Rectal smooth muscle tissue (tissue), 1 donor: ENCODE measurements at regions not wholly inside any gene's neighbourhood (a gene's known extent, or its start where the extent isn't known, plus 50 kb on each side); places are given as distances from the start of the nearest gene placed in this dataset.
"Not testable (repeated sequence)": the region's sequence is repeated elsewhere in the genome, so short reads cannot be mapped to it uniquely, and the experiment has no call there.

ENCODE experiments used
- H3K27ac ChIP-seq: one replicate; pipeline ENCODE4 v1.7.0; 2013; ENCODE audit warnings: low read depth, low read length, inconsistent platforms
- H3K27me3 ChIP-seq: one replicate; pipeline ENCODE4 v1.7.0; 2013; ENCODE audit warnings: low read length; ENCODE audit not compliant: control insufficient read depth, insufficient read depth
- H3K36me3 ChIP-seq: one replicate; pipeline ENCODE4 v1.7.0; 2013; ENCODE audit warnings: low read length; ENCODE audit not compliant: control insufficient read depth, insufficient read depth
- H3K4me1 ChIP-seq: one replicate; pipeline ENCODE4 v1.7.0; 2013; ENCODE audit warnings: low read length; ENCODE audit not compliant: control insufficient read depth, insufficient read depth
- H3K4me3 ChIP-seq: one replicate; pipeline ENCODE4 v1.7.0; 2013; ENCODE audit warnings: low read length
- H3K9ac ChIP-seq: one replicate; pipeline ENCODE4 v1.7.0; 2013; ENCODE audit warnings: low read length

DNA sequence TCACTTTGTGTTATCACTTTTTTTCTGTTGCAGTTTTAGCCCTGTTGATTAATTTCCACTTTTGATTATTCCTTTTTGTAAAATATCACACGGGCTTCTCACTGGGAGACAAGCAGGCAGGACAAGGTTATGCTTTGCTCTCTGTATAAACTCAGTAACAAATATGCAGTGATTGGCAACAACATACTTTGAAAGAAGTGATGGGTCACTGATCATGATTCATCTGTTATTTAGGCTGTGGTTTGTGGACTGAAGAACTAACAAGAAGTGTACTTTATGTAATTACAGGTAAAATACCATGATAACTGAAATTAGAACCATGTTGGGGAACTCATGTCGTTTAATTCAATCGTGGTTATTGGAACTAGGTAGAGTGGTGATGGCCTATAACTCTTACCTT is 62.1 kb upstream of the ABI1 start:
- H3K27me3 ChIP-seq, H3K4me1 ChIP-seq, H3K27ac ChIP-seq, H3K9ac ChIP-seq, H3K4me3 ChIP-seq, H3K36me3 ChIP-seq: not testable (repeated sequence)

DNA sequence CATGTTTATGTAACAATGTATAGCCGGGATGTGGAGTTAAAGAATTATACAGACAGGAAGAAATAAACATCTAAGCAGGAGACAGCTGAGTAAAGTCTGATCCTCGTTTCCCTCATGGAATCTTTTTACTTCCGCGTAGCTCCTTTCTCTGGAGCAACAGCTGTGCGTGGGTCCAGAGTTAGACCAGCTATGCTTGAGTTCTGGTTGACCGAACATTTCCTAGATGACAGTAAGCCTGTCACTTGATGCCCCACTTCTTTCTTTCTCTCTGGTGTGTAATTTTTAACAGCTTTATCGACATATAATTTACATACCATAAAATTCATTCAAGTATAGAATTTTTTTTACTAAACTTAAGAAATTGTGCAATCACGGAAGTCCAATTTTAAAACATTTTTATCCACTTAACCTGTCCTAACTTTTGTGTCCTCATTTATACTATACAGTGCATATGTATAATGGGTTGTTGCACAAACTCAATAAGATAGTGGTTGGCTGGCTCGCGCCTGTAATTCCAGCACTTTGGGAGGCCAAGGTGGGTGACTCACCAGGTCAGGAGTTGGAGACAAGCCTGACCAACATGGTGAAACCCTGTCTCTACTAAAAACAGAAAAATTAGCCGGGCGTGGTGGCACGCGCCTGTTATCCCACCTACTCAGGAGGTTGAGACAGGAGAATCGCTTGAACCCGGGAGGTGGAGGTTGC is 58.5 kb upstream of the ABI1 start:
- not testable (repeated sequence) for H3K27ac ChIP-seq, H3K27me3 ChIP-seq, H3K4me3 ChIP-seq, H3K36me3 ChIP-seq, H3K9ac ChIP-seq, H3K4me1 ChIP-seq

DNA sequence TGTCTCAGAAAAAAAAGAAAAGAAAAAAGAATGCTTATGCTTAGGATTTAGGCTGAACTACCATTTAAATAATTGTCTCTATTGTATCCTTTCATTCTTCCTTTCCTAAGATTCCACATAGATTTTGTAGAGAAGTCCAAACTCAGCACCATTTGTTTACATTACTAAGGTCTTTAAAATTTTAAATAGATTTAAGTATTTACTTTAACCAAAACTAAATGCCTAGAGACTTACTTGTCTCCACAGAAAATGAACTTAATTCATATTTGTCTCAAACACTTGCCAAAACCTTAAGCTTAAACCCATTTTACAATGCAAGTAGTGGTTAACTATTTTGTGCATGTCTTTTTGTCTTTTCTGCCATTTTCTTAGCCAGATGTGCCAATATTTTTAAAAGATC is 54.1 kb upstream of the ABI1 start:
- H3K36me3 ChIP-seq: no peaks in the 10 kb centered on the region
- no peak overlapping the region for H3K27ac ChIP-seq
- no peak overlapping the region for H3K4me3 ChIP-seq
- no peak overlapping the region for H3K9ac ChIP-seq
- H3K27me3 ChIP-seq: no peaks in the 10 kb centered on the region
- no peaks in the 10 kb centered on the region for H3K4me1 ChIP-seq

DNA sequence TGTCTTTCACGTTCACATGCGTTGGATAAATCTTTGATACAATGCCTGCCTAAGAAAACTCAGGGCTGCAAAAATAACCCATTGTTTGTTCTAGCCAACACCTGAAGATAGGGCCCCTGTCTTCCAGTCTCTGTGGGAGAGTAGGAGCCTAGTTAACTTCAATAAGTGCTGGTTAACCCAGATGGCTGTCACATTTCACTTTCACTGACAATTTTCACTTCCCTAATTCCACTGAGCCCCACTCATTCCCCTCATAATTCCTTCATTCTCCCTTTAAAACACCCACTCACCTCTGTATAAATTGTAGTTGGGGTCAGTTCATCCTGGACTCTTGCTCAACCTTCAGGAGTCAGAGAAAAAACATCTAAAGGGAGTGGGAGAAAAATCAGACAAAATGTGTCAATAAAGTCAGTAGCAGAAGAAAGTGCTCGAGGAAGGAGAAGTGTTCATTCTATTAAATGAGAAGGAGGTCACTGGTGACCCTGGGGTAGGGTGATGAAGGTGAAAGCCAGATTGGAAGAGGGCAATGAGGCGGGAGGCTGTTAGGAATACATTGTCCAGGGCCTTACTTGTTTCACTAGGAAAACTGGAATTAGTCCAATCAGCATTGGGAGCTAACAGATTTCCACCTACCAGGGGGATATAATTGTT is 51.2 kb upstream of the ABI1 start:
- no peak overlapping the region for H3K27ac ChIP-seq
- H3K9ac ChIP-seq: no peak overlapping the region
- H3K27me3 ChIP-seq: no peaks in the 10 kb centered on the region
- H3K36me3 ChIP-seq: no peaks in the 10 kb centered on the region
- H3K4me1 ChIP-seq: no peaks in the 10 kb centered on the region
- H3K4me3 ChIP-seq: no peak overlapping the region
